CD14-positive monocyte (primary cell): ENCODE measurements at regions not wholly inside any gene's neighbourhood (a gene's known extent, or its start where the extent isn't known, plus 50 kb on each side); places are given as distances from the start of the nearest gene placed in this dataset.

Source experiments
- DNase-seq, 3 donors: peaks; one replicate each; pipeline ENCODE4 v3.0.0-alpha.2; 2011 to 2022
- H2AFZ ChIP-seq: 2 replicates; pipeline ENCODE4 v1.6.0; 2012; ENCODE audit warnings: mild to moderate bottlenecking, low read depth, low read length, inconsistent platforms; ENCODE audit not compliant: insufficient read depth, poor library complexity, severe bottlenecking
- H3K27ac ChIP-seq, 2 donors: 1 replicate in 1 of 2; 2 replicates in 1 of 2; pipeline ENCODE4 v1.5.1; 2012 to 2013; ENCODE audit warnings: low read length in 2 of 2, control low read depth in 1 of 2, inconsistent platforms in 1 of 2, low read depth in 1 of 2, mild to moderate bottlenecking in 1 of 2
- H3K27me3 ChIP-seq, 2 donors: one replicate each; pipeline versions ENCODE4 v1.6.0 to v1.6.1; 2011 to 2013; ENCODE audit warnings: low read length in 2 of 2; ENCODE audit not compliant: control insufficient read depth in 2 of 2, insufficient read depth in 2 of 2
- H3K36me3 ChIP-seq, 2 donors: replicated peaks in 1 of 2; 1 replicate in 1 of 2; 2 replicates in 1 of 2; pipeline versions ENCODE4 v1.5.1 to v1.6.1; 2012 to 2013; ENCODE audit warnings: low read length in 2 of 2, control low read depth in 1 of 2, inconsistent platforms in 1 of 2, mild to moderate bottlenecking in 1 of 2; ENCODE audit not compliant: insufficient read depth in 2 of 2, control insufficient read depth in 1 of 2
- H3K4me1 ChIP-seq, 2 donors: 1 replicate in 1 of 2; 2 replicates in 1 of 2; pipeline versions ENCODE4 v1.5.1 to v1.6.1; 2012 to 2013; ENCODE audit warnings: low read length in 2 of 2, control low read depth in 1 of 2, inconsistent platforms in 1 of 2, mild to moderate bottlenecking in 1 of 2, moderate library complexity in 1 of 2; ENCODE audit not compliant: insufficient read depth in 2 of 2, control insufficient read depth in 1 of 2
- H3K4me2 ChIP-seq: replicated peaks from 2 replicates; pipeline ENCODE3; 2012; ENCODE audit warnings: low read length, moderate library complexity, mild to moderate bottlenecking; ENCODE audit not compliant: poor library complexity, severe bottlenecking; ENCODE audit errors: extremely low read depth
- H3K4me3 ChIP-seq, 3 experiments: fragments of 200-600 bp in 1 of 3; sonication (generic) in 1 of 3; replicated peaks in 1 of 3; 1 replicate in 2 of 3; 2 replicates in 1 of 3; pipeline ENCODE4 v1.5.1; 2011 to 2013; ENCODE audit warnings: low read length in 3 of 3, mild to moderate bottlenecking in 3 of 3, control low read depth in 2 of 3, low read depth in 2 of 3, inconsistent platforms in 1 of 3, moderate library complexity in 1 of 3
- H3K79me2 ChIP-seq: 2 replicates; pipeline ENCODE4 v1.6.0; 2012; ENCODE audit warnings: mild to moderate bottlenecking, control low read depth, inconsistent platforms, low read length, moderate library complexity; ENCODE audit not compliant: insufficient read depth
- H3K9ac ChIP-seq: 2 replicates; pipeline ENCODE4 v1.6.0; 2017; ENCODE audit warnings: low read length, mild to moderate bottlenecking; ENCODE audit not compliant: insufficient read depth, poor library complexity, severe bottlenecking
- H3K9me3 ChIP-seq, 2 donors: replicated peaks in 1 of 2; 1 replicate in 1 of 2; 2 replicates in 1 of 2; pipeline versions ENCODE4 v1.5.1 to v1.6.1; 2012 to 2013; ENCODE audit warnings: low read length in 2 of 2, control low read depth in 1 of 2; ENCODE audit not compliant: control insufficient read depth in 1 of 2, insufficient read depth in 1 of 2
- H4K20me1 ChIP-seq: 2 replicates; pipeline ENCODE4 v1.6.0; 2012; ENCODE audit warnings: mild to moderate bottlenecking, low read length, control low read depth, moderate library complexity; ENCODE audit not compliant: insufficient read depth
- H3K27ac Mint-ChIP-seq, 7 donors: one replicate each; pipeline ENCODE4 v1.8.0; 2020; ENCODE audit warnings: mild to moderate bottlenecking in 7 of 7, mixed read lengths in 7 of 7, moderate library complexity in 6 of 7, inconsistent platforms in 2 of 7
- H3K27me3 Mint-ChIP-seq, 3 donors: one replicate each; pipeline ENCODE4 v1.8.0; 2021 to 2022; ENCODE audit warnings: low read depth in 3 of 3, mild to moderate bottlenecking in 3 of 3, mixed read lengths in 3 of 3, moderate library complexity in 3 of 3, inconsistent platforms in 1 of 3
- H3K36me3 Mint-ChIP-seq, 2 donors: one replicate each; pipeline ENCODE4 v1.8.0; 2020; ENCODE audit warnings: mixed read lengths in 2 of 2, inconsistent platforms in 1 of 2, mild to moderate bottlenecking in 1 of 2
- H3K4me1 Mint-ChIP-seq: one replicate; pipeline ENCODE4 v1.8.0; 2020; ENCODE audit warnings: mild to moderate bottlenecking, mixed read lengths
- H3K4me3 Mint-ChIP-seq, 2 donors: one replicate each; pipeline ENCODE4 v1.8.0; 2020; ENCODE audit warnings: mild to moderate bottlenecking in 2 of 2, mixed read lengths in 2 of 2, moderate library complexity in 1 of 2
- H3K9me3 Mint-ChIP-seq, 7 donors: one replicate each; pipeline ENCODE4 v1.8.0; 2020 to 2022; ENCODE audit warnings: mixed read lengths in 7 of 7, mild to moderate bottlenecking in 6 of 7, moderate library complexity in 6 of 7, inconsistent platforms in 2 of 7
- WGBS: methylation state at CpG from one replicate; pipeline ENCODE4 v1.1.5; 2013; ENCODE audit warnings: missing lambda C conversion rate; ENCODE audit not compliant: insufficient coverage; 5-methylcytosine and 5-hydroxymethylcytosine counted together
- intact Hi-C, 2 donors: fragments of 100-400 bp; cut with micrococcal nuclease; formaldehyde crosslinking; loops; one replicate each; pipeline versions ENCODE4 v1.15.0 to v1.15.1; 2023
- TF ChIP-seq, protein P1 (sequence below): fragments of 200-600 bp; IDR thresholded peaks from one replicate; pipeline ENCODE4 v1.8.0; 2022; ENCODE audit warnings: antibody characterized with exemption, mild to moderate bottlenecking

- H3K9me3 Mint-ChIP-seq = peaks cover 0 to 2% (median 0%) of the 10 kb centered on the region in 7 donors
- H3K27me3 Mint-ChIP-seq = peaks cover 0 to 3% (median 2%) of the 10 kb centered on the region in 3 donors
- H4K20me1 ChIP-seq = no peaks in the 10 kb centered on the region
- WGBS = 91% methylated on average over 1 of the region's 1 CpG
- no peaks in the 10 kb centered on the region for H3K4me1 ChIP-seq
- H3K4me1 Mint-ChIP-seq = no peaks in the 10 kb centered on the region
- H3K36me3 Mint-ChIP-seq = no peaks in the 10 kb centered on the region
- no peak for DNase-seq
- no peaks in the 10 kb centered on the region for H3K36me3 ChIP-seq
- no peak overlapping the region for H3K9ac ChIP-seq
- no peaks in the 10 kb centered on the region for H3K79me2 ChIP-seq
- H2AFZ ChIP-seq = no peak overlapping the region
- no peak overlapping the region for H3K4me3 ChIP-seq
- H3K27me3 ChIP-seq = no peaks in the 10 kb centered on the region
- no peak overlapping the region for H3K27ac ChIP-seq
- no peak overlapping the region for H3K4me3 Mint-ChIP-seq
- H3K27ac Mint-ChIP-seq = no peak overlapping the region
- H3K4me2 ChIP-seq = no peak overlapping the region
- intact Hi-C loops = no loop called here
- TF ChIP-seq, protein P1, sequence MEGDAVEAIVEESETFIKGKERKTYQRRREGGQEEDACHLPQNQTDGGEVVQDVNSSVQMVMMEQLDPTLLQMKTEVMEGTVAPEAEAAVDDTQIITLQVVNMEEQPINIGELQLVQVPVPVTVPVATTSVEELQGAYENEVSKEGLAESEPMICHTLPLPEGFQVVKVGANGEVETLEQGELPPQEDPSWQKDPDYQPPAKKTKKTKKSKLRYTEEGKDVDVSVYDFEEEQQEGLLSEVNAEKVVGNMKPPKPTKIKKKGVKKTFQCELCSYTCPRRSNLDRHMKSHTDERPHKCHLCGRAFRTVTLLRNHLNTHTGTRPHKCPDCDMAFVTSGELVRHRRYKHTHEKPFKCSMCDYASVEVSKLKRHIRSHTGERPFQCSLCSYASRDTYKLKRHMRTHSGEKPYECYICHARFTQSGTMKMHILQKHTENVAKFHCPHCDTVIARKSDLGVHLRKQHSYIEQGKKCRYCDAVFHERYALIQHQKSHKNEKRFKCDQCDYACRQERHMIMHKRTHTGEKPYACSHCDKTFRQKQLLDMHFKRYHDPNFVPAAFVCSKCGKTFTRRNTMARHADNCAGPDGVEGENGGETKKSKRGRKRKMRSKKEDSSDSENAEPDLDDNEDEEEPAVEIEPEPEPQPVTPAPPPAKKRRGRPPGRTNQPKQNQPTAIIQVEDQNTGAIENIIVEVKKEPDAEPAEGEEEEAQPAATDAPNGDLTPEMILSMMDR = no peak
- no peaks in the 10 kb centered on the region for H3K9me3 ChIP-seq
Observed at GRCh38 chr6:44699082-44699481, 311.6 kb downstream of the CDC5L start.

GRCh38 chr6:44699851-44700250 is 312.3 kb downstream of the CDC5L start:
- TF ChIP-seq, protein P1 = no peak
- no peaks in the 10 kb centered on the region for H3K36me3 Mint-ChIP-seq
- no CpG with 5 or more reads among the region's 2 CpGs for WGBS
- Histone ChIP-seq H3K36me3 (no peaks in the 10 kb centered on the region), H3K27ac (no peak overlapping the region), H2AFZ (no peak overlapping the region), H3K9ac (no peak overlapping the region), H3K4me1 (no peaks in the 10 kb centered on the region), H3K4me2 (no peak overlapping the region), H3K4me3 (no peak overlapping the region), H4K20me1 (no peaks in the 10 kb centered on the region), H3K79me2 (no peaks in the 10 kb centered on the region), H3K27me3 (no peaks in the 10 kb centered on the region), H3K9me3 (no peaks in the 10 kb centered on the region)
- H3K9me3 Mint-ChIP-seq = peaks cover 0 to 2% (median 0%) of the 10 kb centered on the region in 7 donors
- no peaks in the 10 kb centered on the region for H3K4me1 Mint-ChIP-seq
- no peak for DNase-seq
- H3K4me3 Mint-ChIP-seq = no peak overlapping the region
- peaks cover 0 to 4% (median 2%) of the 10 kb centered on the region in 3 donors for H3K27me3 Mint-ChIP-seq
- H3K27ac Mint-ChIP-seq = no peak overlapping the region
- intact Hi-C loops = no loop called here
